GM21367 (cell line): ENCODE measurements at regions not wholly inside any gene's neighbourhood (a gene's known extent, or its start where the extent isn't known, plus 50 kb on each side); places are given as distances from the start of the nearest gene placed in this dataset.

Experiments
- ATAC-seq: cut with Tn5 transposase; IDR thresholded peaks from one replicate; pipeline ENCODE4 v1.9.1; 2021; ENCODE audit not compliant: unreplicated experiment

- no peak for ATAC-seq
These were observed 252.1 kb downstream of the CYP26B1 start for GRCh38 chr2:71895320-71896161.

- no peak for ATAC-seq
These were observed 253.4 kb downstream of the CYP26B1 start for GRCh38 chr2:71894261-71894660.

- no peak for ATAC-seq
These were observed 254.0 kb downstream of the CYP26B1 start for GRCh38 chr2:71893646-71894045.

GRCh38 chr2:71892896-71893295 is 254.8 kb downstream of the CYP26B1 start:
- ATAC-seq, result no peak

- ATAC-seq, result no peak
These were observed 255.3 kb downstream of the CYP26B1 start for GRCh38 chr2:71892423-71892730.

- ATAC-seq, result no peak
These were observed 255.8 kb downstream of the CYP26B1 start for GRCh38 chr2:71891719-71892422.

- ATAC-seq, result no peak
These were observed 256.5 kb downstream of the CYP26B1 start for GRCh38 chr2:71891155-71891554.

GRCh38 chr2:71889759-71890684 is 257.6 kb downstream of the CYP26B1 start:
- no peak for ATAC-seq

GRCh38 chr2:71888751-71889445 is 258.8 kb downstream of the CYP26B1 start:
- ATAC-seq, result no peak

GRCh38 chr2:71887196-71887595 is 260.5 kb downstream of the CYP26B1 start:
- no peak for ATAC-seq

- no peak for ATAC-seq
These were observed 261.4 kb downstream of the CYP26B1 start for GRCh38 chr2:71886241-71886640.

GRCh38 chr2:71884303-71885042 is 263.2 kb downstream of the CYP26B1 start:
- no peak for ATAC-seq

- no peak for ATAC-seq
These were observed 264.7 kb downstream of the CYP26B1 start for GRCh38 chr2:71882949-71883472.

- no peak for ATAC-seq
These were observed 265.3 kb downstream of the CYP26B1 start for GRCh38 chr2:71882236-71882946.

- no peak for ATAC-seq
These were observed 266.6 kb downstream of the CYP26B1 start for GRCh38 chr2:71880846-71881610.

- ATAC-seq, result no peak
These were observed 267.4 kb downstream of the CYP26B1 start for GRCh38 chr2:71880287-71880686.

- no peak for ATAC-seq
These were observed 268.0 kb downstream of the CYP26B1 start for GRCh38 chr2:71879509-71880184.
